A549 (cell line): ENCODE measurements at regions not wholly inside any gene's neighbourhood (a gene's known extent, or its start where the extent isn't known, plus 50 kb on each side); places are given as distances from the start of the nearest gene placed in this dataset.

ENCODE experiments used
- ATAC-seq, 2 experiments: fragments of 200-7000 bp in 1 of 2; fragments of >200 bp in 1 of 2; cut with Nextera tagmentation in 1 of 2; cut with Tn5 transposase in 1 of 2; 3 replicates each; pipeline versions ENCODE4 v1.8.0 to v1.9.1; 2018 to 2020; ENCODE audit warnings: mild to moderate bottlenecking in 1 of 2, moderate library complexity in 1 of 2
- CTCF ChIA-PET: fragments of 300-600 bp; sonication (Branson Sonifier 250); formaldehyde crosslinking; extraction: SDS; loops from one replicate; lab custom pipeline; 2021; ENCODE audit warnings: antibody characterized with exemption, inconsistent platforms; lab: Yijun Ruan, JAX
- POLR2A ChIA-PET: fragments of 350-600 bp; formaldehyde crosslinking; extraction: SDS; loops from one replicate; lab custom pipeline; 2021; ENCODE audit warnings: antibody characterized with exemption, inconsistent platforms; lab: Yijun Ruan, JAX
- DNase-seq, 2 experiments: peaks; one replicate each; pipeline versions ENCODE4 v3.0.0 to v3.0.0-alpha.2; 2011 to 2016; ENCODE audit warnings: low read depth in 1 of 2, low spot score in 1 of 2
- FAIRE-seq: peaks from 2 replicates; lab custom pipeline; 2011; peaks lifted over from hg19 to GRCh38; lab: Jason Lieb, UNC
- H3K27ac ChIP-seq, 2 experiments: fragments of >200 bp; sonication (Bioruptor Twin); formaldehyde crosslinking; 3 replicates each; pipeline ENCODE4 v1.5.1; 2016 to 2017
- H3K4me1 ChIP-seq: fragments of >200 bp; sonication (Bioruptor Twin); formaldehyde crosslinking; 3 replicates; pipeline ENCODE4 v1.6.1; 2016
- H3K4me2 ChIP-seq: fragments of >200 bp; sonication (Bioruptor Twin); formaldehyde crosslinking; 3 replicates; pipeline ENCODE4 v1.6.1; 2016
- H3K4me3 ChIP-seq: fragments of >200 bp; sonication (Bioruptor Twin); formaldehyde crosslinking; 3 replicates; pipeline ENCODE4 v1.5.1; 2016
- H3K9me3 ChIP-seq: fragments of >200 bp; sonication (Bioruptor Twin); formaldehyde crosslinking; 3 replicates; pipeline ENCODE4 v1.6.1; 2016
- BHLHE40 ChIP-seq: IDR thresholded peaks from 2 replicates; pipeline ENCODE4 v1.6.1; 2012; ENCODE audit warnings: low read depth, low read length, inconsistent platforms
- CBX8 ChIP-seq: fragments of 200-600 bp; sonication (generic); IDR thresholded peaks from 2 replicates; pipeline ENCODE4 v1.6.1; 2016
- CHD2 ChIP-seq: fragments of 150-350 bp; IDR thresholded peaks from 2 replicates; pipeline ENCODE4 v1.6.1; 2014; ENCODE audit warnings: low read length; ENCODE audit not compliant: partially characterized antibody
- EHF ChIP-seq: fragments of 250-450 bp; sonication (Bioruptor Pico); IDR thresholded peaks from 2 replicates; pipeline ENCODE4 v1.5.0; 2020; ENCODE audit warnings: mild to moderate bottlenecking
- EP300 ChIP-seq, 2 experiments: fragments of >200 bp; sonication (Bioruptor Twin); formaldehyde crosslinking; IDR thresholded peaks; 2 replicates in 1 of 2; 3 replicates in 1 of 2; pipeline ENCODE4 v1.6.1; 2016 to 2017
- ESRRA ChIP-seq: fragments of 150-350 bp; IDR thresholded peaks from 2 replicates; pipeline ENCODE4 v1.6.1; 2014; ENCODE audit warnings: mild to moderate bottlenecking, low read length, borderline replicate concordance
- GATA3 ChIP-seq: IDR thresholded peaks from 2 replicates; pipeline ENCODE4 v1.6.1; 2012; ENCODE audit warnings: borderline replicate concordance
- HEYL ChIP-seq: fragments of 250-450 bp; sonication (Bioruptor Pico); IDR thresholded peaks from 2 replicates; pipeline ENCODE4 v1.8.0; 2021; ENCODE audit warnings: mild to moderate bottlenecking, moderate library complexity
- HOXB5 ChIP-seq: fragments of 250-450 bp; sonication (Bioruptor Pico); IDR thresholded peaks from 2 replicates; pipeline ENCODE4 v1.5.0; 2020; ENCODE audit warnings: mild to moderate bottlenecking, moderate library complexity
- JUN ChIP-seq, 2 experiments: fragments of >200 bp; sonication (Bioruptor Twin); formaldehyde crosslinking; IDR thresholded peaks; 2 replicates in 1 of 2; 3 replicates in 1 of 2; pipeline ENCODE4 v1.6.1; 2016 to 2017
- JUNB ChIP-seq: fragments of >200 bp; sonication (Bioruptor Twin); formaldehyde crosslinking; IDR thresholded peaks from 2 replicates; pipeline ENCODE4 v1.6.1; 2016
- MAFK ChIP-seq: fragments of 450-650 bp; IDR thresholded peaks from 2 replicates; pipeline ENCODE4 v1.6.1; 2014; ENCODE audit not compliant: partially characterized antibody
- MAZ ChIP-seq: fragments of 150-350 bp; IDR thresholded peaks from 2 replicates; pipeline ENCODE4 v1.6.1; 2014; ENCODE audit warnings: antibody characterized with exemption, low read depth, low read length, borderline replicate concordance
- NPAS2 ChIP-seq: fragments of 250-450 bp; sonication (Bioruptor Pico); IDR thresholded peaks from 2 replicates; pipeline ENCODE4 v1.8.0; 2022; ENCODE audit warnings: mild to moderate bottlenecking, moderate library complexity, borderline replicate concordance
- POLR2A ChIP-seq: IDR thresholded peaks from 2 replicates; pipeline ENCODE4 v1.6.1; 2012; ENCODE audit warnings: mild to moderate bottlenecking, low read length
- POLR2AphosphoS2 ChIP-seq: conservative IDR thresholded peaks from 2 replicates; pipeline ENCODE4 v1.6.1; 2012; ENCODE audit warnings: low read length, improper control_type of control experiment, inconsistent platforms
- RARB ChIP-seq: fragments of 250-450 bp; sonication (Bioruptor Pico); IDR thresholded peaks from 2 replicates; pipeline ENCODE4 v1.8.0; 2021; ENCODE audit warnings: mild to moderate bottlenecking, moderate library complexity
- RCOR1 ChIP-seq: fragments of 150-350 bp; IDR thresholded peaks from 2 replicates; pipeline ENCODE4 v1.6.1; 2014; ENCODE audit warnings: antibody characterized with exemption, low read length, low read depth
- RFX5 ChIP-seq: fragments of 450-650 bp; IDR thresholded peaks from 2 replicates; pipeline ENCODE4 v1.7.1; 2014; ENCODE audit warnings: antibody characterized with exemption, mild to moderate bottlenecking, moderate library complexity
- RNF2 ChIP-seq: fragments of 200-600 bp; sonication (generic); IDR thresholded peaks from 2 replicates; pipeline ENCODE4 v1.6.1; 2016; ENCODE audit warnings: low read depth, mild to moderate bottlenecking, antibody characterized with exemption, moderate library complexity, borderline replicate concordance
- ZC3H11A ChIP-seq: fragments of 450-650 bp; IDR thresholded peaks from 2 replicates; pipeline ENCODE4 v1.6.1; 2014; ENCODE audit warnings: antibody characterized with exemption, mild to moderate bottlenecking
- WGBS: methylation state at CpG from one replicate; pipeline ENCODE4 v1.1.6; 2017; ENCODE audit errors: missing lambda C conversion rate; 5-methylcytosine and 5-hydroxymethylcytosine counted together
- TF ChIP-seq, protein P1 (sequence below): fragments of 250-450 bp; sonication (Bioruptor Pico); IDR thresholded peaks from 2 replicates; pipeline ENCODE4 v1.5.0; 2020; ENCODE audit warnings: low read depth, mild to moderate bottlenecking, moderate library complexity
- TF ChIP-seq, protein P2 (sequence below): fragments of 450-650 bp; IDR thresholded peaks from 2 replicates; pipeline ENCODE4 v1.6.1; 2014; ENCODE audit warnings: antibody characterized with exemption
- TF ChIP-seq, protein P3 (sequence below): fragments of >200 bp; sonication (Bioruptor Twin); formaldehyde crosslinking; IDR thresholded peaks from 2 replicates; pipeline ENCODE4 v1.6.1; 2016
- TF ChIP-seq, protein P4 (sequence below): fragments of 150-350 bp; IDR thresholded peaks from 2 replicates; pipeline ENCODE4 v1.6.1; 2014; ENCODE audit warnings: low read depth, mild to moderate bottlenecking, low read length
- TF ChIP-seq, protein P5 (sequence below): fragments of 200-600 bp; sonication (generic); IDR thresholded peaks from 2 replicates; pipeline ENCODE4 v1.6.1; 2016; ENCODE audit warnings: antibody characterized with exemption, mild to moderate bottlenecking, moderate library complexity

DNA sequence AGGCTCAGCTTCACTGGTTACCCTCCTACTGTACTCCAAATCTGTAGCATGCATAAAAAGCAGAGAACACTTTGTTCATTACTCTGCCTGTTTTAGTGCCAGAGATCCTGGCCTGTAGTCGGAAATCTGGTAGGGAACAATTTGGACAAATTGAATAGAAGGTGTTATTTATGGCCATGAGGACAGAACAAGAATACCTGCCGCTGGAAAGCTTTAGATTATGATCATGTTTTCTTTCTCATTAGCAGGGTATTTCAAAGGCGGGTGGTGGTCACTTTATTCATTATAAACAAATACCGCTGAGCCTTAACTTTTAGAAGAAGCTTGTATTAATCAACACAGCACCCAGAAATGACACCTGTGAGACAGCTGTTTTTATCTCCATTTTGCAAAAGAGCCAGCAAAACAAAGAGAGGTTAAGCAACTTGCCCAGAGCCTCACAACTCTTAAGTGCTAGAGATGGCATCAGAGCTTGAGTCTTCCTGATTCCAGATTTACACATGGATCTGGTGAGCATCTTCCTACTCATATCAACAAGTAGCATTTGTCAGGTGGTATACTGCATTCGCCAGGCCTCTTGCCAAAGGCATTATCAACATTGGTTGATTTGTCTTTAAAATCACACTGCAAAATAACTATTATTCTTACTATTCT, 110.5 kb downstream of the LCA5 start (continued):
- TF ChIP-seq, protein P1, sequence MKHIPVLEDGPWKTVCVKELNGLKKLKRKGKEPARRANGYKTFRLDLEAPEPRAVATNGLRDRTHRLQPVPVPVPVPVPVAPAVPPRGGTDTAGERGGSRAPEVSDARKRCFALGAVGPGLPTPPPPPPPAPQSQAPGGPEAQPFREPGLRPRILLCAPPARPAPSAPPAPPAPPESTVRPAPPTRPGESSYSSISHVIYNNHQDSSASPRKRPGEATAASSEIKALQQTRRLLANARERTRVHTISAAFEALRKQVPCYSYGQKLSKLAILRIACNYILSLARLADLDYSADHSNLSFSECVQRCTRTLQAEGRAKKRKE, result no peak
- TF ChIP-seq POLR2AphosphoS2, result no peak
- TF ChIP-seq, protein P2, sequence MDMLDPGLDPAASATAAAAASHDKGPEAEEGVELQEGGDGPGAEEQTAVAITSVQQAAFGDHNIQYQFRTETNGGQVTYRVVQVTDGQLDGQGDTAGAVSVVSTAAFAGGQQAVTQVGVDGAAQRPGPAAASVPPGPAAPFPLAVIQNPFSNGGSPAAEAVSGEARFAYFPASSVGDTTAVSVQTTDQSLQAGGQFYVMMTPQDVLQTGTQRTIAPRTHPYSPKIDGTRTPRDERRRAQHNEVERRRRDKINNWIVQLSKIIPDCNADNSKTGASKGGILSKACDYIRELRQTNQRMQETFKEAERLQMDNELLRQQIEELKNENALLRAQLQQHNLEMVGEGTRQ, result no peak
- no peak for TF ChIP-seq MAFK

DNA sequence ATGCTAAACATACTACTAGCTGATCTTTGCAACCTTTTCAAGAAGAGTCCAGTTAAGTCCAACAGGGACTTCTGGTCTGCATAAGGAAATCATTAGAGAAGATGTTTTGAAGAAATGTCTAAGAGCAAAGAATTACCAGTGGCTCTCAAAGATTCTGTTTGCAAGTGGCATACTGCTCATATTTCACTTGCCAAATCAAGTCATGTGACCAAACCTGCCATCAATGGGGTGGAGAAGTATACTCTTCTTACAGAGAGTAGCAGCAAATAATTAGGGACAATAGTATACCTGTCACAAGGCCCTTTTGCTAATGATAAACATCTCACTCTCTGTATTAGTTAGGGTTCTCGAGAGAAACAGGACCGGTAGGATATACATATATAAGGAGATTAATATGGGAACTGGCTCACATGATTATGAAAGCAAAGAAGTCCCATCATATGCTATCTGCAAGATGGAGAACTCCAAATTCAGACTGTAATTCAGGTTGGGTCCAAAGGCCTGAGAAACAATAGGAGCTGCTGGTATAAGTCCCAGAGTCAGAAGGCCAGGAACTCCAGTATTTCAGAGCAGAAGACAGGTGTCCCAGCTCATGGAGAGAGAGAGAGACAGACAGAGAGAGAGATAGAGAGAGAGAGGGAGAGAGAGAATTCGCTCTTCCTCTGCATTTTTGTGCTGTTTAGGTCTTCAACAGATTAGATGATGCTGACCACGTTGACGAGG, 111.5 kb downstream of the LCA5 start:
- no peak overlapping the region for H3K27ac ChIP-seq
- WGBS, result 57% methylated on average over 5 of the region's 5 CpGs
- DNase-seq, result no peak
- H3K4me1 ChIP-seq, result peaks cover 15% of the 10 kb centered on the region; the same call in 2 of the 3 replicates
- H3K4me3 ChIP-seq, result no peak overlapping the region
- ATAC-seq, result no peak
- CTCF ChIA-PET, result no interaction called here
- no peak overlapping the region for H3K4me2 ChIP-seq
- no peaks in the 10 kb centered on the region for H3K9me3 ChIP-seq
- TF ChIP-seq EHF (no peak), MAZ (no peak)
- POLR2A ChIA-PET, result no interaction called here
- FAIRE-seq, result no peak

DNA sequence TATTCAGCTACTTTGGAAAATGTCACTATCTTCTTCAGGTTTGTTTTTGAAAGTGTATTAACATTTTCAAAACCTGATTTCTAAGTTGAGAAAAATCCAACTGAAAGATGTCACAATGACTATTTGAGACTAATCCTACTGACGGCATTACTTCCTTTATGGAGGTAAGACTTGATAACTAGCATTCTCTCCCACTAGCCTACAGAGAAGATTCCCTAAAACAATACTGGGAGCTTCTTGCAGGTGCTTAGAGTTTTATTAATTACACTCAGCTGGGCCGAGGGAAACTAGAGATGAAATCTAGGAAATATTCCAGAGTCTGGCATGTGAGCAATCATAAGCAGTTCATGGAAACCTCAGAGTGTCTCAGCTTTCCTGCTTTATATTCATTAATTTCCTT, 114.0 kb downstream of the LCA5 start:
- ATAC-seq (no peak), FAIRE-seq (no peak)
- POLR2A ChIA-PET, result no interaction called here
- TF ChIP-seq RCOR1, result no peak
- no peak for TF ChIP-seq GATA3
- TF ChIP-seq NPAS2 (CRISPR knock-in tag), result no peak
- TF ChIP-seq RFX5, result no peak
- TF ChIP-seq MAFK, result no peak
- TF ChIP-seq BHLHE40, result no peak
- no peak for TF ChIP-seq HEYL (CRISPR knock-in tag)
- TF ChIP-seq JUNB, result no peak
- TF ChIP-seq, protein P3, sequence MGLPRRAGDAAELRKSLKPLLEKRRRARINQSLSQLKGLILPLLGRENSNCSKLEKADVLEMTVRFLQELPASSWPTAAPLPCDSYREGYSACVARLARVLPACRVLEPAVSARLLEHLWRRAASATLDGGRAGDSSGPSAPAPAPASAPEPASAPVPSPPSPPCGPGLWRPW, result no peak
- TF ChIP-seq, all 56 proteins: peak for 0
- H3K4me2 ChIP-seq, result no peak overlapping the region
- peaks cover 15% of the 10 kb centered on the region; the same call in 2 of the 3 replicates for H3K4me1 ChIP-seq
- CTCF ChIA-PET, result no interaction called here
- DNase-seq, result no peak
- 58% methylated on average over 2 of the region's 2 CpGs for WGBS
- H3K4me3 ChIP-seq, result no peak overlapping the region
- H3K9me3 ChIP-seq, result no peaks in the 10 kb centered on the region
- H3K27ac ChIP-seq, result no peak overlapping the region

DNA sequence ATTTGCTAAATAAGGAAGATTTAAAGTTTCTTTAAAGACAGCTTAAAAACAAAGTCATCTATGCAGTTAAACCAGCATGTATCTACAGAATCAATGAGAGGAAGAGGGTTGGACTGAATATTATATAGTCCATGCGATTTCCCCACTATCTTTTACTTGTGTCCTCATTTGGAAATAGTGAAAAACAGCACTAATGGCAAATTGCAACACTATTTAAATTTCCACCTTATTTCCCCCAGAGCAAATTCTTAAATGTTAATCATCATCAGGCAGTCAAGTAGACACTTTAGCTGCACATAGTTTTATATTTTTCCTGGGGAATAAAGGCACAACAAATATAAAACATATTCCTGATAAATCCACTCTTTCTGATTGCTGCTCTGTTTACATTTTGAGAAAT, 114.6 kb downstream of the LCA5 start:
- no peak overlapping the region for H3K27ac ChIP-seq
- H3K4me1 ChIP-seq, result peaks cover 15% of the 10 kb centered on the region; the same call in 2 of the 3 replicates
- DNase-seq, result no peak
- H3K4me3 ChIP-seq, result no peak overlapping the region
- no peak for ATAC-seq
- CTCF ChIA-PET, result no interaction called here
- no peaks in the 10 kb centered on the region for H3K9me3 ChIP-seq
- no peak for FAIRE-seq
- 70% methylated on average over 1 of the region's 1 CpG for WGBS
- POLR2A ChIA-PET, result no interaction called here
- no peak overlapping the region for H3K4me2 ChIP-seq
- no peak for TF ChIP-seq RNF2
- TF ChIP-seq MAZ, result no peak
- no peak for TF ChIP-seq ZC3H11A
- TF ChIP-seq, protein P4, sequence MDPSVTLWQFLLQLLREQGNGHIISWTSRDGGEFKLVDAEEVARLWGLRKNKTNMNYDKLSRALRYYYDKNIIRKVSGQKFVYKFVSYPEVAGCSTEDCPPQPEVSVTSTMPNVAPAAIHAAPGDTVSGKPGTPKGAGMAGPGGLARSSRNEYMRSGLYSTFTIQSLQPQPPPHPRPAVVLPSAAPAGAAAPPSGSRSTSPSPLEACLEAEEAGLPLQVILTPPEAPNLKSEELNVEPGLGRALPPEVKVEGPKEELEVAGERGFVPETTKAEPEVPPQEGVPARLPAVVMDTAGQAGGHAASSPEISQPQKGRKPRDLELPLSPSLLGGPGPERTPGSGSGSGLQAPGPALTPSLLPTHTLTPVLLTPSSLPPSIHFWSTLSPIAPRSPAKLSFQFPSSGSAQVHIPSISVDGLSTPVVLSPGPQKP, result no peak
- TF ChIP-seq HOXB5, result no peak
- no peak for TF ChIP-seq RARB (CRISPR knock-in tag)
- TF ChIP-seq POLR2A, result no peak
- no peak for TF ChIP-seq GATA3
- no peak for TF ChIP-seq CBX8
- no peak for TF ChIP-seq CHD2
- TF ChIP-seq JUN (IDR thresholded peaks at IDR 0.05), result no peak
- TF ChIP-seq ESRRA, result no peak
- TF ChIP-seq, protein P5, sequence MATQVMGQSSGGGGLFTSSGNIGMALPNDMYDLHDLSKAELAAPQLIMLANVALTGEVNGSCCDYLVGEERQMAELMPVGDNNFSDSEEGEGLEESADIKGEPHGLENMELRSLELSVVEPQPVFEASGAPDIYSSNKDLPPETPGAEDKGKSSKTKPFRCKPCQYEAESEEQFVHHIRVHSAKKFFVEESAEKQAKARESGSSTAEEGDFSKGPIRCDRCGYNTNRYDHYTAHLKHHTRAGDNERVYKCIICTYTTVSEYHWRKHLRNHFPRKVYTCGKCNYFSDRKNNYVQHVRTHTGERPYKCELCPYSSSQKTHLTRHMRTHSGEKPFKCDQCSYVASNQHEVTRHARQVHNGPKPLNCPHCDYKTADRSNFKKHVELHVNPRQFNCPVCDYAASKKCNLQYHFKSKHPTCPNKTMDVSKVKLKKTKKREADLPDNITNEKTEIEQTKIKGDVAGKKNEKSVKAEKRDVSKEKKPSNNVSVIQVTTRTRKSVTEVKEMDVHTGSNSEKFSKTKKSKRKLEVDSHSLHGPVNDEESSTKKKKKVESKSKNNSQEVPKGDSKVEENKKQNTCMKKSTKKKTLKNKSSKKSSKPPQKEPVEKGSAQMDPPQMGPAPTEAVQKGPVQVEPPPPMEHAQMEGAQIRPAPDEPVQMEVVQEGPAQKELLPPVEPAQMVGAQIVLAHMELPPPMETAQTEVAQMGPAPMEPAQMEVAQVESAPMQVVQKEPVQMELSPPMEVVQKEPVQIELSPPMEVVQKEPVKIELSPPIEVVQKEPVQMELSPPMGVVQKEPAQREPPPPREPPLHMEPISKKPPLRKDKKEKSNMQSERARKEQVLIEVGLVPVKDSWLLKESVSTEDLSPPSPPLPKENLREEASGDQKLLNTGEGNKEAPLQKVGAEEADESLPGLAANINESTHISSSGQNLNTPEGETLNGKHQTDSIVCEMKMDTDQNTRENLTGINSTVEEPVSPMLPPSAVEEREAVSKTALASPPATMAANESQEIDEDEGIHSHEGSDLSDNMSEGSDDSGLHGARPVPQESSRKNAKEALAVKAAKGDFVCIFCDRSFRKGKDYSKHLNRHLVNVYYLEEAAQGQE, result no peak
- TF ChIP-seq POLR2AphosphoS2, result no peak
- TF ChIP-seq EP300 (IDR thresholded peaks at IDR 0.05), result no peak
